Upper lobe of left lung (tissue), 6 donors: ENCODE measurements at regions not wholly inside any gene's neighbourhood (a gene's known extent, or its start where the extent isn't known, plus 50 kb on each side); places are given as distances from the start of the nearest gene placed in this dataset.

Experiments used
- ATAC-seq, 2 donors: fragments of 200-7000 bp; cut with Tn5 transposase; one replicate each; pipeline ENCODE4 v1.9.1; 2022; ENCODE audit warnings: mild to moderate bottlenecking in 2 of 2, moderate library complexity in 2 of 2; ENCODE audit not compliant: low FRiP score in 2 of 2
- DNase-seq, 2 donors: peaks; one replicate each; pipeline ENCODE4 v3.0.0-alpha.2; 2019 to 2020
- H3K27ac ChIP-seq, 4 donors: fragments of 200-600 bp; sonication (generic); one replicate each; pipeline ENCODE4 v1.5.1; 2016 to 2019
- H3K27me3 ChIP-seq, 4 donors: fragments of 200-600 bp; sonication (generic); one replicate each; pipeline ENCODE4 v1.5.1; 2017 to 2019
- H3K36me3 ChIP-seq, 4 donors: fragments of 200-600 bp; sonication (generic); one replicate each; pipeline ENCODE4 v1.5.1; 2016 to 2019
- H3K4me1 ChIP-seq, 4 donors: fragments of 200-600 bp; sonication (generic); one replicate each; pipeline ENCODE4 v1.5.1; 2018 to 2019
- H3K4me3 ChIP-seq, 4 donors: fragments of 200-600 bp; sonication (generic); one replicate each; pipeline ENCODE4 v1.5.1; 2017 to 2019; ENCODE audit warnings: mild to moderate bottlenecking in 2 of 4, moderate library complexity in 1 of 4
- H3K9me3 ChIP-seq, 4 donors: fragments of 200-600 bp; sonication (generic); one replicate each; pipeline ENCODE4 v1.5.1; 2018 to 2019
- EP300 ChIP-seq, 4 donors: sonication (generic); formaldehyde crosslinking; IDR thresholded peaks; one replicate each; pipeline ENCODE4 v1.5.1; 2017; ENCODE audit warnings: antibody characterized with exemption in 4 of 4, control low read depth in 2 of 4
- POLR2A ChIP-seq, 4 donors: fragments of 450-650 bp; IDR thresholded peaks; one replicate each; pipeline ENCODE4 v1.5.1; 2016 to 2017; ENCODE audit warnings: antibody characterized with exemption in 4 of 4, mild to moderate bottlenecking in 2 of 4
- POLR2AphosphoS5 ChIP-seq, 2 donors: sonication (generic); formaldehyde crosslinking; IDR thresholded peaks; one replicate each; pipeline ENCODE4 v1.5.1; 2017; ENCODE audit warnings: antibody characterized with exemption in 2 of 2
- WGBS, 2 donors: methylation state at CpG; one replicate each; pipeline ENCODE4 v1.1.5; 2017 to 2018; 5-methylcytosine and 5-hydroxymethylcytosine counted together
- TF ChIP-seq, protein P1 (sequence below), 6 experiments: fragments of 450-650 bp in 4 of 6; fragments of 200-600 bp in 2 of 6; sonication (generic) in 2 of 6; IDR thresholded peaks; one replicate each; pipeline ENCODE4 v1.5.1; 2016 to 2019; ENCODE audit warnings: antibody characterized with exemption in 6 of 6
- donor health status: DM: no; HTN: no; CAD: no; lungs with moderate emphysema.
- donor health status: DM: no; HTN: yes; CAD: no; lungs with severe emphysema.

DNA sequence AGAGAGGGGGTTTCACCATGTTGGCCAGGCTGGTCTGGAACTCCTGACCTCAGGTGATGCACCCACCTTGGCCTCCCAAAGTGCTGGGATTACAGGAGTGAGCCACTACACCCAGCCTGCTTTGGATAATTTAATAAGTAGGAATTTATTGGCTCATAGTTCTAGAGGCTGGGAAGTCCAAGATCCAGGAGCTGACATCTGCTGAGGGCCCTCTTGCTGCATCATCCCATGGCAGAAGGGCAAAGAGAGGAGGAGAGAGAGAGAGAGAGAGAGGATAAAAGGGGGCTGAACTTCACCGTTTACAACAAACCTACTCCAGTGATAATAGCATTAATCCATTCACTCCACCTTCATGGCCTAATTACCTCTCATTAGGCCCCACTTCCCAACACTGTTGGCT lies 62.0 kb upstream of the HES1 start:
- DNase-seq: no peak
- TF ChIP-seq POLR2AphosphoS5 (IDR thresholded peaks at IDR 0.05): no peak
- TF ChIP-seq, protein P1, sequence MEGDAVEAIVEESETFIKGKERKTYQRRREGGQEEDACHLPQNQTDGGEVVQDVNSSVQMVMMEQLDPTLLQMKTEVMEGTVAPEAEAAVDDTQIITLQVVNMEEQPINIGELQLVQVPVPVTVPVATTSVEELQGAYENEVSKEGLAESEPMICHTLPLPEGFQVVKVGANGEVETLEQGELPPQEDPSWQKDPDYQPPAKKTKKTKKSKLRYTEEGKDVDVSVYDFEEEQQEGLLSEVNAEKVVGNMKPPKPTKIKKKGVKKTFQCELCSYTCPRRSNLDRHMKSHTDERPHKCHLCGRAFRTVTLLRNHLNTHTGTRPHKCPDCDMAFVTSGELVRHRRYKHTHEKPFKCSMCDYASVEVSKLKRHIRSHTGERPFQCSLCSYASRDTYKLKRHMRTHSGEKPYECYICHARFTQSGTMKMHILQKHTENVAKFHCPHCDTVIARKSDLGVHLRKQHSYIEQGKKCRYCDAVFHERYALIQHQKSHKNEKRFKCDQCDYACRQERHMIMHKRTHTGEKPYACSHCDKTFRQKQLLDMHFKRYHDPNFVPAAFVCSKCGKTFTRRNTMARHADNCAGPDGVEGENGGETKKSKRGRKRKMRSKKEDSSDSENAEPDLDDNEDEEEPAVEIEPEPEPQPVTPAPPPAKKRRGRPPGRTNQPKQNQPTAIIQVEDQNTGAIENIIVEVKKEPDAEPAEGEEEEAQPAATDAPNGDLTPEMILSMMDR (IDR thresholded peaks at IDR 0.05): no peak
- no peak for TF ChIP-seq POLR2A (IDR thresholded peaks at IDR 0.05)
- TF ChIP-seq EP300 (IDR thresholded peaks at IDR 0.05): no peak
- no peak overlapping the region for H3K27ac ChIP-seq
- no peaks in the 10 kb centered on the region for H3K27me3 ChIP-seq
- H3K36me3 ChIP-seq: no peaks in the 10 kb centered on the region
- peaks cover 19 to 24% (median 20%) of the 10 kb centered on the region in 4 donors for H3K4me1 ChIP-seq
- H3K9me3 ChIP-seq: no peaks in the 10 kb centered on the region
- whole genome bisulfite sequencing, 2 donors: 82 to 84% methylated on average over 1 of the region's 1 CpG
- H3K4me3 ChIP-seq: no peak overlapping the region
- ATAC-seq: no peak

DNA sequence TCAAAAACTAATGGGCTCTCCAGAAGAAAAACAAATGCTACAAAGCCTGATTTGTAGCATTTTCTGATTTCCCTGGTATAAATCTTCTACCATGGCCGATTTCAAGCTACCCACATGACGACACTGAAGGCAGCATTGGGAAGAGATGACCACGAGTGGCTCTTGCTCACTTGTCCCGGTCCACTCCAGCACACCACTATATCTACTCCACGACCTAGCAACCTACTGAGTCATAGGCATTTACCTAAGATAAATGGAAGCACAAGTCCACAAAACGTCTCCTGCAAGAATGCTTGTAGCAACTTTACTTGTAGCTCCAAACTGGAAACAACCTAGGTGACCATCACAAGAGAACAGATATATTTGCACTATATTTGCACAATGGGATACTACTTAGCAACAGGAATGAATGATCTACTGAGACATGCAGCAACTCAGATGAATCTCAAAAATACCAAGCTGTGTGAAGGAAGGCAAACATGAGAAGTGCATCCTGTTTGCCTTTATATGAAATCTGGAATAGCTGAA lies 60.8 kb upstream of the HES1 start:
- no peak for TF ChIP-seq POLR2A (IDR thresholded peaks at IDR 0.05)
- TF ChIP-seq, protein P1 (IDR thresholded peaks at IDR 0.05): no peak
- TF ChIP-seq EP300 (IDR thresholded peaks at IDR 0.05): no peak
- no peak for TF ChIP-seq POLR2AphosphoS5 (IDR thresholded peaks at IDR 0.05)
- DNase-seq (no peak), ATAC-seq (no peak)
- no peaks in the 10 kb centered on the region for H3K27me3 ChIP-seq
- WGBS, 2 donors: 75 to 76% methylated on average over 6 of the region's 6 CpGs
- H3K9me3 ChIP-seq: no peaks in the 10 kb centered on the region
- no peak overlapping the region for H3K27ac ChIP-seq
- peaks cover 15 to 22% (median 18%) of the 10 kb centered on the region in 4 donors for H3K4me1 ChIP-seq
- H3K36me3 ChIP-seq: no peaks in the 10 kb centered on the region
- H3K4me3 ChIP-seq: no peak overlapping the region

DNA sequence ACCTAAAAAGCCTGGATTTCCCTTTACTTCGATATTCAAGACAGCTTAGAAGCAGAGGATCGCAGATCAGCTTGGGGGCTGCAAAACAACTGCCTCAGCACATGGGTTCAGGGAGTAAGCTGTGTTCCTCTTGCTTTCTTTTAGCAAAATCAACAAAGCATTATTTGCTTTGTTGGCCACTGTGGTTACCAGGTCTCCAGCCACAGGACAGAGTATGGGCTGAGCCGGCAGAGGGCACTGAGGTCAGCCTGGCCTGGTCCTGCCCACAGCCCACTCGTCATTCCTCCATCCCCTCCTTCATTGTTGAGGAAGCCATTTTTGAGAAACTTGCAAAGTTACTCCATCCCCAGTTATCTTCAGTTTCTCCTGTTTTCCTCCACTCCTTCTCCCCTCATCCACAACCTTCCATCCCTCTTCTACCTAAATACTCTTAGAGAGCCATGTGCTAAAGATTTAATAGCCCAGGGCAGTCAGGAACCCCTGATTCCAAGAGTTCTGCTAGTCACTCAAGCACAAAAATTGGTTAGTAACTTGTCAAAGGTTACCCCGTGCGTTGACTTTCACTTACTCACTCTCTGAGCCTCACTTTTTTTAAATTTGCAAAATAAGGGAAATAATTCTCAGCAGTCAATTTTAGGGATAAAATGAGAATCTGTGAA lies 60.0 kb upstream of the HES1 start:
- no peaks in the 10 kb centered on the region for H3K9me3 ChIP-seq
- ATAC-seq (peak in 1 of 2 donors; percentile 72), DNase-seq (peak in 1 of 2 donors; percentile 69)
- no peaks in the 10 kb centered on the region for H3K36me3 ChIP-seq
- H3K4me3 ChIP-seq: no peak overlapping the region
- H3K27ac ChIP-seq: no peak overlapping the region
- WGBS, 2 donors: 65 to 79% methylated on average over 6 of the region's 6 CpGs
- H3K27me3 ChIP-seq: no peaks in the 10 kb centered on the region
- TF ChIP-seq POLR2AphosphoS5 (IDR thresholded peaks at IDR 0.05): no peak
- TF ChIP-seq, protein P1 (IDR thresholded peaks at IDR 0.05): peak in 1 of 6 experiments; percentile 16
- peaks cover 9 to 16% (median 13%) of the 10 kb centered on the region in 4 donors for H3K4me1 ChIP-seq

DNA sequence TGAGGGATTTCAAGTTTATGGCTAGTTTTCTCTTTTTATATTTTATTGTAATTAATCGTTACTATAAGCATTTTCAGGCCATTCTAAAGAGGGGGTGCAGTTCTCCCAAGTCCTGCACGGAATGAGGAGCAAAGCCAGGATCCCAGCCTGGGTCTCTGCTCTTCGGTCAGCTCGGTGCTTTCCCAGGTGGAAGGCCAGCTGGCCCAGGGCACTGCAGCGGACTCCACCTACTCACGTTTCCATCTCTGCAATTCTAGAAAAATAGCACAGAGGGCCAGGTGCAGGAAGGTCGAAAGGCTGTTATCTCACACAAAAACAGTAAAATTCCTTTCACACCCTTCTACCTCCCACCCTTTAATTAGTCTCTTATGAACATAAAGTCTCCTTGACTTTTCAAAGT lies 59.5 kb upstream of the HES1 start:
- Histone ChIP-seq H3K4me3 (no peak overlapping the region), H3K36me3 (no peaks in the 10 kb centered on the region), H3K4me1 (peaks cover 7 to 12% (median 9%) of the 10 kb centered on the region in 4 donors), H3K9me3 (no peaks in the 10 kb centered on the region), H3K27ac (no peak overlapping the region), H3K27me3 (no peaks in the 10 kb centered on the region)
- no peak for ATAC-seq
- DNase-seq: no peak
- WGBS, 2 donors: 76 to 86% methylated on average over 7 of the region's 7 CpGs
- TF ChIP-seq, protein P1 (IDR thresholded peaks at IDR 0.05): no peak
- no peak for TF ChIP-seq POLR2A (IDR thresholded peaks at IDR 0.05)
- TF ChIP-seq POLR2AphosphoS5 (IDR thresholded peaks at IDR 0.05): no peak
- TF ChIP-seq EP300 (IDR thresholded peaks at IDR 0.05): no peak

DNA sequence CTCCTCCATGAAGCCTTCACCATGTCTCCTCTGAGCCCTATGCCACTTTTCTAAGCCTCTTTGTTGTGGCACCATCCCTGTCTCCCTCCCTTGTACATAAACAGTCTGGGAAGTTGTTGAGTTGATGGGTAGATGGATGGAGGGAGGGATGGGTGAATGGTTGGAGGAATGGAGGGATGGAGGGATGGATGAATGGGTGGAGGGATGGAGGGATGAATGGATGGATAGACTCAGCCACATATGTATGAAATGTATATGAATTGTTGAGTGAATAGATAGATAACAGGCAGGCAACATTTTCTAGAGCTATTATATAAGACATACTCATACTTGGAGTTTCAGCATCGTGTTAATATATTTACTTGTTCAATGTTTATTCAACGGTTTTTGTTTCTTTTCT lies 58.3 kb upstream of the HES1 start:
- DNase-seq: no peak
- H3K9me3 ChIP-seq: no peaks in the 10 kb centered on the region
- no peak overlapping the region for H3K27ac ChIP-seq
- no peaks in the 10 kb centered on the region for H3K36me3 ChIP-seq
- WGBS, 2 donors: 87 to 88% methylated on average over 2 of the region's 2 CpGs
- ATAC-seq: no peak
- no peaks in the 10 kb centered on the region for H3K27me3 ChIP-seq
- H3K4me3 ChIP-seq: no peak overlapping the region
- H3K4me1 ChIP-seq: peaks cover 0 to 7% (median 5%) of the 10 kb centered on the region in 4 donors
- TF ChIP-seq, protein P1 (IDR thresholded peaks at IDR 0.05): no peak
- no peak for TF ChIP-seq EP300 (IDR thresholded peaks at IDR 0.05)
- TF ChIP-seq POLR2AphosphoS5 (IDR thresholded peaks at IDR 0.05): no peak
- no peak for TF ChIP-seq POLR2A (IDR thresholded peaks at IDR 0.05)
